ENCODE measurements at regions not wholly inside any gene's neighbourhood (a gene's known extent, or its start where the extent isn't known, plus 50 kb on each side); places are given as distances from the start of the nearest gene placed in this dataset.
"Not testable (repeated sequence)": the region's sequence is repeated elsewhere in the genome, so short reads cannot be mapped to it uniquely, and the experiment has no call there.

- DNase-seq, result no peak
Measured at GRCh38 chr4:138488533-138488932, 246.4 kb upstream of the SLC7A11 start.

- no peak for DNase-seq
Measured at GRCh38 chr4:138487670-138488069, 245.5 kb upstream of the SLC7A11 start.

GRCh38 chr4:138487230-138487629 is 245.1 kb upstream of the SLC7A11 start:
- DNase-seq, result no peak

DNA sequence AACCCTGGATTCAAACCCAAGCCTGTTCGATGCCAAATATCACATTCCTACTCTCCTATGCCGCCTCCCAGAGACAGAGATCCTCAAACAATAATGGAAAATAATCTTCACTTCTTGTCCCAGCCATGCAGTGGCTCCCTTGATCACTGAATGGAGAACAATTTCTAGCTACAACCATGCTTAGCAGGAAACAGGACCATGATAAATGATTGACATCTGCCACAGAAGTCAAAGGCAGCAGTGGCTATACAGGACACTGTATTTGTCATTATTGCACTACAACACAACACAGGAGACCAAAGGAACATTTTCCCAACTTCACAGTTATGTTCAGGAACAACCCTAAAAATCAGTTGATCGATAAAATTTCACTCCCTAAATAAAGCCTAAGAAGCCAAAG is 243.3 kb upstream of the SLC7A11 start:
- DNase-seq, result no peak

DNA sequence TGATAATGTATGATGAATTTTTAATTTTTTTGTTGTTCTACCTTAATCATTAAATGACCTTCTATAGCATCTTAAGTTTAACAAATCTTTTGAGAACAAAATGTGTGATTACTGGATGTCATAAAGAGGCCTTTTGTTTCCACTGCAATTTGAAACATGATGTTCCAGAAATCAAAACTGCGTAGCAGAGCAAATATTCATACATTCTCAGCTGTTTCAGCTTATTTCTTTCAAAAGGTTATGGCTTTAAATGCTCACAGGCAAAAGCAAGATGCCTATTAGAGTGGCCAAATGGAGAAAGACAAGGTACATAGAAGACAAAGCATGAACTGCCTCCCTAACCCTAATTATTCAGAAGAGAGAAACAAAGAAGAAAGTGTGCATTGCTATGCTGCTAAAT is 233.0 kb upstream of the SLC7A11 start:
- DNase-seq, result no peak

DNA sequence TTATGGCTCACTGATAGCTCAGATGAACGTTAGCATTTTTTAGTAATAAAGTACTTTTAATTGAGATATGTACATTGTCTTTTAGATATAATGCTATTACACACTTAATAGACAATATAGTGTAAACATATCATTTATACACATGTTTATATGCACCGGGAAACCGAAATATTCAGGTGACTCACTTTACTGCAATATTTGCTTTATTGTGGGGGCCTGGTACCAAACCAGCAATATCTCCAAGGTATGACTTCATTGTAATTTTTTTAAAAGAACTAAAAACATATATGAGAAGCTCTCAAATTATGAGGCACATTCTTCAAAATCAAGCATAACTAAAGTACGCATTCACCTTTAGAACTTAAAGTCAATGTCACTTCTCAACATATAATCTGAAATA is 231.2 kb upstream of the SLC7A11 start:
- no peak for DNase-seq

- DNase-seq, result no peak
Measured at GRCh38 chr4:138460477-138461414, 218.6 kb upstream of the SLC7A11 start.

GRCh38 chr4:138458751-138459150 is 216.6 kb upstream of the SLC7A11 start:
- DNase-seq, result peak; percentile 72

- DNase-seq, result not testable (repeated sequence)
Measured at GRCh38 chr4:138456349-138456748, 214.2 kb upstream of the SLC7A11 start.

GRCh38 chr4:138455097-138455496 is 212.9 kb upstream of the SLC7A11 start:
- DNase-seq, result no peak

DNA sequence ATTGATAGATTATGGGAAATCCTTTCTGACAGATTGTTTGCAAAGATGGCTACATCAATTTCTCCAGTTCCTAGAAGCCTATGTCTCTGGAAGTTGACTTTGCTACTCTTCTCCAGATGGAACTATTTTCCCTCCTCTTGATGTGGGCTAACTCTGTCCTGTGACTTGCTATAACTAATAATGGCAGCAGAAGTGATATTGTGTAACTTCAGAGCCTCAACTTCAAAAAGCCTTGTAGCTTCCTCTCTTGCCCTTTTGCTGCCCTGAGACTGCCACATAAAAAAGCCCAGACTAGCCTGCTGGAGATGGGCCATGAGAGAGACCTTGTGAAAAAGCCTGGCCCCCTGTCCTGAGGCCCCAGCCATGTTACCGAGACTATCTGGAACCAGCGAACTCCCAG is 210.7 kb upstream of the SLC7A11 start:
- peak; percentile 70 to 86 for DNase-seq

- DNase-seq, result no peak
Measured at GRCh38 chr4:138451276-138451663, 209.1 kb upstream of the SLC7A11 start.

GRCh38 chr4:138450546-138451275 is 208.6 kb upstream of the SLC7A11 start:
- peak; percentile 18 to 32 for DNase-seq

DNA sequence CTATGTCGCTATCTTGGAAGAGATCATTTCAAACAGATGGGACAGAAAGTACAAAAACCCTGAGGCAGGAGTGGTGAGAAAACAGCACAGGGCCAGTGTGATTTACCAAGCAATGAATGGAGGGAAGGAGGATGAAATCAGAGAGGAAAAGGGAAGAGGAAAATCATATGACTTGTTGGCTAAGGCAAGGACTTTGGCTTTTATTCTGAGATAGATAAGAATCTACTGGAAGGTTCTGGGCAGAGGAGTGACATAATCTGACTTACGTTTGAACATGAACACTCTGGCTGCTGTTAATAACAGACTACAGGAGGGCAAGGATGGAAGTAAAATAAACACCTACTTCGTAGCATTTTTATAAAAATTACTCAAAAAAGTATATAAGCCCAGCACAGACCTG is 207.8 kb upstream of the SLC7A11 start:
- DNase-seq, result peak in 1 of 2 donors; percentile 2

DNA sequence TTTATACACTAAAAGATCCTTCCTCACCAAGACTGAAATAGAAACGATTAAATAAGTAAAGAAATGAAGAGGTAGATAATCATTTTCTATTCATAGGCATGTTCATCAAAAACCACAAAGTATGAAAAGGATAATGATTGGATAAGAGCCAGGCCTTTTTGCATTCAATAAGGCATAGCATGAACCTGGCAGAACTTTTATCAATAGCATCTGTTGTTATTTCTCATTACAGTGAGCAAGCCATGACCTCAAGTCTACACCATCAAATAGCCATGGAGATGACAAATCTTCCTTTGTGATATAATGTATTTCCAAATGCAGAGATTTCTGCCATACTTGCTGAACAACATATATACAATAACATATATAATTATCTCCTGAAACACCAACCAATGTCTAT is 206.0 kb upstream of the SLC7A11 start:
- DNase-seq, result no peak

DNA sequence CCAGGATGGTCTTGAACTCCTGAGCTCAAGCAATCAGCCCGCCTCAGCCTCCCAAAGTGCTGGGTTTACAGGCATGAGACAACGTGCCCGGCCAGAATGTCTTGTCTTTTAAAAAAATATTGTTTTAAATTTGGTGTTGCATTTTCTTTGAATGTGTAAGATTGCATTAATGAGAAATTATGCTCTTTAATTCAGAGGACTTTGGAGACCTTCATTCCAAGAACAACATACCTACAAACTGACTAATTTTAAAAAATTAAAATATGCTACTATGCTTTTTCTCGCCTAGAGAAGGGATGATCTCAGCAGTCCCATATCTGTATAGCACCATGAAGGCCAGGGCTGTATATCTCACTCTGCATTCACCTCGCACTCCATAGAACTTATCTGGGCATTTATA is 204.3 kb upstream of the SLC7A11 start:
- no peak for DNase-seq

GRCh38 chr4:138445098-138445497 is 202.9 kb upstream of the SLC7A11 start:
- no peak for DNase-seq

DNA sequence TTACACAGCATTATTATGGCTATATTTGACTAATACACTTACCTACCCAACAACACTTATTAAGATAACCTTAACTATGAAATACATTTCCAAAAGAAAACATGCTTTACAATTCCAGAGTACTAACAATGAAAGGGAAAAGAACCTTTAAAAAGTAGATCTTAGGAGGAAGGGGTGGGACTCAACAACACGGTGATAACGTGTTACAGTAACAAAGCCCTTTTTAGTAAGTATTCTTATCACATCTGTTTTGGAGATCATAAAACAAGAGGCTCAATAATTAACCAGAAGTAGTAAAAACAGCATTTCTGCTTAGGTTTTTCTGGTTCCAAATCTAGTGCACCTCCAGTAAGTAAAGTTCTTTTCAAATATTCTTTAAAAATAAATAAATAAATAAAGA is 202.1 kb upstream of the SLC7A11 start:
- DNase-seq, result no peak

DNA sequence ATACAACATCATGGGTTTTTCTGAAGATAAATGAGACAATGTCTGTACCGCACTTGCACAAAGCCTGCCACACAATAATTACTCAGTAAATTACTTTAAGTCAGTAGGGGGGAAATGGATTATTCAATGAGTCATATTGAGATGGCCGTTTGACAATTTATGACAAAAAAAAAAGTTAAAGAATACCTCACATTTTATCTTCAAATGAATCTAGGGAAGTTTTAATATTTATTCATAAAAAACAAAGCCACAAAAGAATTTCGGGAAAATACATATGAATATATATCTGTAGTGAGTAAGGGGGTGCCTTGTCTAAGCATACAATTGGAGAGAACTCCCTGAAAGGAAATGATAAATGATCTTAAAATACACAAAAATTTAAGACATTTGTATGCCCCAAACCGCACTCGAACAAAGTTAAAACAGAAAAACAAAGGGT is 197.0 kb upstream of the SLC7A11 start:
- DNase-seq, result no peak

DNA sequence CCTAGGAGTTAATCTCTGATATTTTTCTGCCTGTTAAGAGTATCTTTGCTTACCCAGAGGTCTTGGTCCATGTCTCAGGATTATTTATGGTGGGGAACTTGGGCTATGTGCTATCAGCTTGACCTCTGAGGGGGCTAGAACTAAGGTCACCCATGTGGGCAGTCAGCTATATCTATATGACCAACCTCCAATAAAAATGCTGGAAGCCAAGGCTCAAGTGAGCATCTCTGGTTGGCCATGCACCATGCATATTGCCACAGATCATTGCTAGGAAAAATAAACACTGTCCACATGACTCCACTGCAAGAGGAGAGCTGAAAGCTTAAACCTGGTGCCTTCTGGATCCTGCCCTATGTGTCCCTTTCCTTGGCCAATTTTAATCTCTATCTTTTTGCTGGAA is 196.5 kb upstream of the SLC7A11 start:
- no peak for DNase-seq

DNA sequence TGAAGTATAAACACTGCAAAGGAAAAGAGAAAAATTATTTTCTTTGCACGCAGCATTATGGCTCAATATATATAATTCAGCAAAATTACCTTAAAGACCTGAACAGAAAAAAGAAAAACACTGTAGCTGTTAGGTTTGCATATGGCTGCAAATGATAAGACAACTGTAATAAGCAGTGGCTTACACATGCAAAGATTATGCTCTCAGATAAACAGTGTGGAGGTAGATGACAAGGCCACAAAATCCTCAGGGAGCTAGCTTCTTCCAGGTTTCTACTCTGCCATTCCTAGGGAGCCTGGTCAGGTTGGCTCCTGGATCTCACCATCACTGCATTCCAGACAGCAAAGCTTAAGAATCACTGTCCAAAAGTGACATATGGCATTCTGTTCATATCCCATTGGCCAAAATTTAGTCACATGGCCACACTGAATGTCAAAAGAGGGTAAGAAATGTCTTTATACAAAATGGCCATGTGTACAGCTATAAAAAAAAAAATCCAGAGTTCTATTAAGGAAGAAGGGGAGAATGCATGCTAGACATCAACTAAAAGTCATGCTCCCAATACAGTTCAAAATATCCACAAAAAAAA is 195.2 kb upstream of the SLC7A11 start:
- no peak for DNase-seq

DNA sequence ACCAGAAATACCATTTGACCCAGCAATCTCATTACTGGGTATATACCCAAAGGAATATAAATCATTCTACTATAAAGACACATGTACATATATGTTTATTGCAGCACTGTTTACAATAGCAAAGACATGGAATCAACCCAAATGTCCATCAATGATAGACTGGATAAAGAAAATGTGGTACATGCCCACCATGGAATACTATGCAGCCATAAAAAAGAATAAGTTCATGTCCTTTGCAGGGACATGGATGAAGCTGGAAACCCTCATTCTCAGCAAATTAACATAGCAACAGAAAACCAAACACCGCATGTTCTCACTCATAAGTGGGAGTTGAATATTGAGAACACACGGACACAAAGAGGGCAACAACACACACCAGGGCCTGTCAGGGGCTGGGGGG is 193.6 kb upstream of the SLC7A11 start:
- not testable (repeated sequence) for DNase-seq

GRCh38 chr4:138435046-138435445 is 192.9 kb upstream of the SLC7A11 start:
- DNase-seq, result peak; percentile 7 to 64

Data from inflammatory macrophage (primary cell).